ENCODE measurements at regions not wholly inside any gene's neighbourhood (a gene's known extent, or its start where the extent isn't known, plus 50 kb on each side); places are given as distances from the start of the nearest gene placed in this dataset.
"Not testable (repeated sequence)": the region's sequence is repeated elsewhere in the genome, so short reads cannot be mapped to it uniquely, and the experiment has no call there.

DNA sequence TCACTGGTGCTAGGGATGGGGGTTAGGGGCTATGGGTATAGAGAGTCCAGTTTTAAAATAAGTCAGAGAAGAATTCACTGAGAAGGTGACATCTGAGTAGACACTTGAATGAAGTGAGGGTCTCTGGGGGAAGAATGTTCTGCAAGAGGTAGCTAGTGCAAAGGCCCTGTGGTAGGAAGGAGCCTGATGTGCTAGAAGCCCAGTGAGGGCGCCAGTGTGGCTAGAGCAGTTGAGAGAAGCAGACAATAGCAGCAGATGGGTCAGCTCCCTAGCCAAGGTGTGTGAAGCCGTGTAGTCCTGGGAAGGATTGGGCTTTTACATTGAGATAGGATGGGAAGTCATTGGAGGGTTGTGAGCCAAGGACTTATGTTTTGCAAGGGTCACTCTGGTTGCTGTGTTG, 105.8 kb upstream of the PELI1 start:
- no peaks in the 10 kb centered on the region for H3K9me3 ChIP-seq (replicated peaks; ENCODE audit: control insufficient read depth, low read depth, low read length)
- no peak for DNase-seq
- H3K4me3 ChIP-seq (ENCODE audit: low read length) = no peak overlapping the region
- no peak overlapping the region for H3K27ac ChIP-seq (ENCODE audit: low read length)
- H3K4me1 ChIP-seq (ENCODE audit: control insufficient read depth, insufficient read depth, low read length) = no peaks in the 10 kb centered on the region
- no peaks in the 10 kb centered on the region for H3K36me3 ChIP-seq (ENCODE audit: control insufficient read depth, insufficient read depth, low read length)
- no peaks in the 10 kb centered on the region for H3K27me3 ChIP-seq (ENCODE audit: control insufficient read depth, insufficient read depth, low read length)
- 100% methylated on average over 2 of the region's 2 CpGs for WGBS (ENCODE audit: insufficient coverage)

DNA sequence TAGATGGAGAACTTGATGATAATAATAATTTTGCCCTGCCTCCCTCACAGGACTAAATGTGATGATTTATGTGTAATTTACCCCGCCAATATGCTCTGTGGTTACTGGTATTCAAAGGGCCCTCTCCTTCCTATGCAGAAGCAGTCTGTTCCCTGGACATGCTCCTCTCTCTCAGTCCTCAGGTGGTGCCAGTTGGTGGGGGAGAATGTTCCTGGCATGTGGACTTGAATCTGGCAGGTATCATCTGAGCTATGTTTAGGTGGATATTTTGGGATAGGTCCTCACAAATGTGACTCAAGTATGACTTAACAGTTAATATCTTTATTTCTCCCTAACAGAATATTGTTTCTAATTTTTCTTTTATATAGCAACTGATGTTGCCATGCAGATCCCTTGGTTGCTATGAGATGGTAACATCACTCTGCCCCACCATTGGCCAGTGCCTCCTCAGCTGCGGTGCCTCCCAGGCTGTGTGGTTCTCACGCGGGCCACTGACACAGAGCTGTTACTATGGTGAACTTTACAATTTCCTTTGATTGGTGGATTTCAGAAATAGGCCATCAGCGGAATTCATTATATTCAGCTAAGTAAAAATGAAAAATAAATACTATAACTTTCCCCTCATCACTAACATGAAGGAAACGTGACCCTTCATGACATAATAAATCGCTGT, 106.7 kb upstream of the PELI1 start:
- no peaks in the 10 kb centered on the region for H3K36me3 ChIP-seq (ENCODE audit: control insufficient read depth, insufficient read depth, low read length)
- no peak overlapping the region for H3K4me3 ChIP-seq (ENCODE audit: low read length)
- H3K4me1 ChIP-seq (ENCODE audit: control insufficient read depth, insufficient read depth, low read length) = no peaks in the 10 kb centered on the region
- H3K9me3 ChIP-seq (replicated peaks; ENCODE audit: control insufficient read depth, low read depth, low read length) = no peaks in the 10 kb centered on the region
- H3K27me3 ChIP-seq (ENCODE audit: control insufficient read depth, insufficient read depth, low read length) = no peaks in the 10 kb centered on the region
- no peak overlapping the region for H3K27ac ChIP-seq (ENCODE audit: low read length)
- no CpG with 5 or more reads among the region's 7 CpGs for whole genome bisulfite sequencing (ENCODE audit: insufficient coverage)
- no peak for DNase-seq

DNA sequence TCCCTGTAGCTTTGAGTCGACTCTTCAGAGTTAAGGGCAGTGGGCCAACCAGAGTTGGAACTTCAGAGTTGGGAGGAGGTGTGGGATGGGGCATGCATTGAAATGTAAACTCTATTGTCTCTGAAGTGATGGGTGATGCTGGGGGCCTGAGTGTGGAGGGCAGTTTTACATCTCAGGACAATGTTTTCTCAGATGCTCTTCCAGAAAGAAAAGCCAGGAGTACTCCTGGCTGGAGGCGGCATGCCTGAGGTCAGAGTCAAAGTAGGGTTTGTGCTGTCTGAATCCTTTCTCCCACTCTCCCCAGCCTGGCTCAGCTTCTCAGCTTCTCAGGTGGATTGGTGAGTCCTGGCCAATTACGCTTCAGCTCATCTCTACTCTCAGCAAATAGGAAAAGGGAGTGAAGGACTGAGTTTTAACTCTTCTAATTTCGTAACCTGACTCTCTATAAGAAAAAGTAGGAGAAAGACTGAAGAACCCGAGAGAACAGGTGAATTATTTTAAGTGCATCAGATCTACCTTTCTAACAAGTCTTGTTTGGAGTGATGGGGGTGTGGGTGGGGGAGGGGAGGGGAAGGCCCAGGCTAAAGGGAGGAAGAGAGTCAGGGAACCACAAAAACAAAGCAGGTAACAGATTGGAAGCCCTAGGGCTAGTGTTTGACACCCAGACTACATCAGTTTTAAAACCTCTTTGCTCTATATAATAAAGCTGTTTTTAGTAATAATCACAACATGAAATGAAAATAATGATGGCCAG, 107.5 kb upstream of the PELI1 start:
- Histone ChIP-seq H3K27me3 (ENCODE audit: control insufficient read depth, insufficient read depth, low read length) (no peaks in the 10 kb centered on the region), H3K4me1 (ENCODE audit: control insufficient read depth, insufficient read depth, low read length) (no peaks in the 10 kb centered on the region), H3K9me3 (replicated peaks; ENCODE audit: control insufficient read depth, low read depth, low read length) (no peaks in the 10 kb centered on the region), H3K4me3 (ENCODE audit: low read length) (no peak overlapping the region), H3K36me3 (ENCODE audit: control insufficient read depth, insufficient read depth, low read length) (no peaks in the 10 kb centered on the region), H3K27ac (ENCODE audit: low read length) (no peak overlapping the region)
- WGBS (ENCODE audit: insufficient coverage) = 18% methylated on average over 1 of the region's 5 CpGs
- no peak for DNase-seq

DNA sequence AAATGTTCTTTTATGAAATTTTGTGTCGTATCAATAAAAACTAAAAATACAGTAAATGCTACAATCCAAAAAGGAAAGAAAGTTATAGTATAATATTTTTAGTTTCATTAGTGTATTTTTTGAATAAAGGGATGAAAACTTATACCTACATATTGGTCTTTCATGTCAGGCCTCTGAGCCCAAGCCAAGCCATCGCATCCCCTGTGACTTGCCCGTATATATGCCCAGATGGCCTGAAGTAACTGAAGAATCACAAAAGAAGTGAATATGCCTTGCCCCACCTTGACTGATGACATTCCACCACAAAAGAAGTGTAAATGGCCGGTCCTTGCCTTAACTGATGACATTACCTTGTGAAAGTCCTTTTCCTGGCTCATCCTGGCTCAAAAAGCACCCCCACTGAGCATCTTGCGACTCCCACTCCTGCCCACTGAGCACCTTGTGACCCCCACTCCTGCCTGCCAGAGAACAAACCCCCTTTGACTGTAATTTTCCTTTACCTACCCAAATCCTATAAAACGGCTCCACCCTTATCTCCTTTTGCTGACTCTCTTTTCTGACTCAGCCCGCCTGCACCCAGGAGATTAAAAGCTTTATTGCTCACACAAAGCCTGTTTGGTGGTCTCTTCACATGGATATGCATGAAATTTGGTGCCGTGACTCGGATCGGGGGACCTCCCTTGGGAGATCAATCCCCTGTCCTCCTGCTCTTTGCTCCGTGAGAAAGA, 108.2 kb upstream of the PELI1 start:
- H3K4me1 ChIP-seq (ENCODE audit: control insufficient read depth, insufficient read depth, low read length); H3K27me3 ChIP-seq (ENCODE audit: control insufficient read depth, insufficient read depth, low read length); H3K4me3 ChIP-seq (ENCODE audit: low read length); H3K27ac ChIP-seq (ENCODE audit: low read length); H3K36me3 ChIP-seq (ENCODE audit: control insufficient read depth, insufficient read depth, low read length); DNase-seq; H3K9me3 ChIP-seq (replicated peaks; ENCODE audit: control insufficient read depth, low read depth, low read length): not testable (repeated sequence)
- WGBS (ENCODE audit: insufficient coverage) = 100% methylated on average over 1 of the region's 11 CpGs

DNA sequence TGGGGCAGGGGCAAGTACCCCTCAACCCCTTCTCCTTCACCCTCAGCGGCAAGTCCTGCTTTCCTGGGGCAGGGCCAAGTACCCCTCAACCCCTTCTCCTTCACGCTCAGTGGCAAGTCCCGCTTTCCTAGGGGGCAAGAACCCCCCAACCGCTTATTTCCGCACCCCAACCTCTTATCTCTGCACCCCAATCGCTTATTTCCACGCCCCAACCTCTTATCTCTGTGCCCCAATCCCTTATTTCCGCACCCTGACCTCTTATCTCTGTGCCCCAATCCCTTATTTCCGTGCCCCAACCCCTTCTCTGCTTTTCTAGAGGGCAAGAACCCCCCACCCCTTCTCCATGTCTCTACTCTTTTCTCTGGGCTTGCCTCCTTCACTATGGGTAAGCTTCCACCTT, 109.2 kb upstream of the PELI1 start:
- not testable (repeated sequence) for H3K9me3 ChIP-seq (replicated peaks; ENCODE audit: control insufficient read depth, low read depth, low read length); H3K4me1 ChIP-seq (ENCODE audit: control insufficient read depth, insufficient read depth, low read length); H3K27me3 ChIP-seq (ENCODE audit: control insufficient read depth, insufficient read depth, low read length); DNase-seq; H3K36me3 ChIP-seq (ENCODE audit: control insufficient read depth, insufficient read depth, low read length); H3K4me3 ChIP-seq (ENCODE audit: low read length); H3K27ac ChIP-seq (ENCODE audit: low read length)
- no CpG with 5 or more reads among the region's 9 CpGs for WGBS (ENCODE audit: insufficient coverage)

DNA sequence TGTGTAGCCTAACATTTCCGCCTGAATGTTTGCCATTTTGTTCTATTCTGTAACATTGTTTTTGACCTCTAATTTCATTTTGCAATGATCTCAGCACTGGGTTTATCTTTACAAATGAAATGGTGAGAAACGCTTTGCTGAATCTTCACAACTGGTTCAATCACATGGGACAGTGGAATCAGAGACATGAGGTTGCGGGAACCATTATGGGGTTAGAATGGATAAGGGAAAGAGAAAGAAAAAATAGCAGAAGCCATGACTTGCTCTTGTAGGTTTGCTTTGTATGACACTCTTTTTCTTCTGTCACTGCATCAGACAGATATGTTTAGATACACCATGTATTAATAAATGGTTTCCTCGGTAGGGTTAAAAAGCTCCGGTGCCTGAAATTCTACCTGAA, 114.3 kb upstream of the PELI1 start:
- Histone ChIP-seq H3K4me3 (ENCODE audit: low read length) (no peak overlapping the region), H3K9me3 (replicated peaks; ENCODE audit: control insufficient read depth, low read depth, low read length) (no peaks in the 10 kb centered on the region), H3K4me1 (ENCODE audit: control insufficient read depth, insufficient read depth, low read length) (peaks cover 26% of the 10 kb centered on the region), H3K36me3 (ENCODE audit: control insufficient read depth, insufficient read depth, low read length) (no peaks in the 10 kb centered on the region), H3K27me3 (ENCODE audit: control insufficient read depth, insufficient read depth, low read length) (no peaks in the 10 kb centered on the region), H3K27ac (ENCODE audit: low read length) (no peak overlapping the region)
- no peak for DNase-seq
- 100% methylated on average over 1 of the region's 5 CpGs for WGBS (ENCODE audit: insufficient coverage)

DNA sequence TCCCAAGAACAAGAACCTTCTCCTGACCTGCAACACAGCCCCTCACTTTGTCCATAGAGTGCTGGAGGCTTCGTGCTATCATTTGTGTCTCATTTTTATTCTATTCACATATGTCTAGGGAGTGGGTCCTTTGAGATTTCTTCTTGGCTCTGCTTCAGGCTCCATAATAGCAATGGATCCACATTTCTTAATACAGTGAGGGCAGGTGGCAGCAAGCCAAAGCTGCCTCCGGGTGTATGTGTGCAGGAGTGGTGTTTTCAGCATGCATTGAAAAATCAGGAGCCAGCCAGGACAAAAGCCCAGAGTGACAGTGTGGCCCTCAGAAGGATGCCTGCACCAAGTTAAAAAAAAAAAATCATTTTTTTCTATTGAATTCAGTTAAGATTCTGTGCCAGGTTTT, 115.1 kb upstream of the PELI1 start:
- Histone ChIP-seq H3K4me1 (ENCODE audit: control insufficient read depth, insufficient read depth, low read length) (peaks cover 28% of the 10 kb centered on the region), H3K27me3 (ENCODE audit: control insufficient read depth, insufficient read depth, low read length) (no peaks in the 10 kb centered on the region), H3K4me3 (ENCODE audit: low read length) (no peak overlapping the region), H3K9me3 (replicated peaks; ENCODE audit: control insufficient read depth, low read depth, low read length) (no peaks in the 10 kb centered on the region), H3K27ac (ENCODE audit: low read length) (peak overlapping the region; percentile 47), H3K36me3 (ENCODE audit: control insufficient read depth, insufficient read depth, low read length) (no peaks in the 10 kb centered on the region)
- WGBS (ENCODE audit: insufficient coverage) = no CpG with 5 or more reads among the region's 2 CpGs
- peak; percentile 58 for DNase-seq

DNA sequence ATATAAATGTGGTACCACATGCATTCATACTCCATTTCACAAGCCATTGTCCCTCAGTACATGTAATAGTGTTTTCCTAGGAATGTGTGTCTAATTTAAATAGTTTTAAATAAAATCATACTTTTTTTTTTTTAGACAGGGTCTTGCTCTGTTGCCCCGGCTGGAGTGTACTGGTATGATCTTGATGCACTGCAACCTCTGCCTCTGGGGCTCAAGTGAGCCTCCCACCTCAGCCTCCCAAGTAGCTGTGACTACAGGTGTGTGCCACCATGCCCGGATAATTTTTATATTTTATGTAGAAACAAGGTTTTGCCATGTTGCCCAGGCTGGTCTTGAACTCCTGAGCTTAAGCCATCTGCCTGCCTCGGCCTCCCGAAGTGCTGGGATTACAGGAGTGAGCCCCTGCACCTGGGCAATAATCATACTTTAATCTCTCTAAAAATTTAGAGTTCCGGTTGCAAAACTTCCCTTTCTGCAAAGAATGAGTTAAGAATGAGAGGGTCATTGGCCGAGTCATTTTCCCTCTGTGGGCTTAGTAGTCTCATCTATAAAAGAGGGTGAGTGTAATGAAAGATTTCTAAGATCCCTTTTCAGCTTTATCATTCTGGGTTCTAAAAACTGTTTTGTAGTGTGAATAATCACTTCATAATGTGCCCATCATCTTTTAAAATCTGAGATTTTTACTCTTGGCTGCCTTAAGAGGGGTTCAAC, 116.0 kb upstream of the PELI1 start:
- WGBS (ENCODE audit: insufficient coverage) = no CpG with 5 or more reads among the region's 6 CpGs
- Histone ChIP-seq H3K36me3 (ENCODE audit: control insufficient read depth, insufficient read depth, low read length) (no peaks in the 10 kb centered on the region), H3K4me1 (ENCODE audit: control insufficient read depth, insufficient read depth, low read length) (peaks cover 30% of the 10 kb centered on the region), H3K27me3 (ENCODE audit: control insufficient read depth, insufficient read depth, low read length) (no peaks in the 10 kb centered on the region), H3K4me3 (ENCODE audit: low read length) (no peak overlapping the region), H3K27ac (ENCODE audit: low read length) (peak overlapping the region; percentile 68), H3K9me3 (replicated peaks; ENCODE audit: control insufficient read depth, low read depth, low read length) (no peaks in the 10 kb centered on the region)
- no peak for DNase-seq

DNA sequence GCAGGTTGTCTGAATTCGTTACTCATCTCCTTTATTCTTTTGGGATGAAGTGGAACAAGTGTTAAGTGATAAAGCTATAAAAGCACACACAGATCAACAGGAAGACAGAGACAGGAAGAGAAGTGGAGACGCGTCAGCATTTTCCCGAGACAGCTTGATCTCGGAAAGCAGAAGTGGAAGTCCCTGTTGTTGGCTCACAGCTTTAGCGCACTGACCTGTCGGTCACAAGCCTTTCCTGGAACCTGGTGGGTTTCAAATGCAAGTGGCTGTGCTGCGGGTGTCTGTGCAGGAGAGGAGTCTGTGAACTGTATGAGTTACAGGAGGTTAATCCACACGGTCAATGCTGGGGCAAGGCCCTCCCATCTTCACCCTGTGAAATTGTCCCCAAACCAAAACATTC, 116.6 kb upstream of the PELI1 start:
- Histone ChIP-seq H3K27ac (ENCODE audit: low read length) (peak overlapping the region; percentile 68), H3K9me3 (replicated peaks; ENCODE audit: control insufficient read depth, low read depth, low read length) (peaks cover 2% of the 10 kb centered on the region), H3K36me3 (ENCODE audit: control insufficient read depth, insufficient read depth, low read length) (no peaks in the 10 kb centered on the region), H3K27me3 (ENCODE audit: control insufficient read depth, insufficient read depth, low read length) (no peaks in the 10 kb centered on the region), H3K4me3 (ENCODE audit: low read length) (no peak overlapping the region), H3K4me1 (ENCODE audit: control insufficient read depth, insufficient read depth, low read length) (peaks cover 30% of the 10 kb centered on the region)
- 12% methylated on average over 4 of the region's 9 CpGs for WGBS (ENCODE audit: insufficient coverage)
- peak; percentile 87 for DNase-seq

DNA sequence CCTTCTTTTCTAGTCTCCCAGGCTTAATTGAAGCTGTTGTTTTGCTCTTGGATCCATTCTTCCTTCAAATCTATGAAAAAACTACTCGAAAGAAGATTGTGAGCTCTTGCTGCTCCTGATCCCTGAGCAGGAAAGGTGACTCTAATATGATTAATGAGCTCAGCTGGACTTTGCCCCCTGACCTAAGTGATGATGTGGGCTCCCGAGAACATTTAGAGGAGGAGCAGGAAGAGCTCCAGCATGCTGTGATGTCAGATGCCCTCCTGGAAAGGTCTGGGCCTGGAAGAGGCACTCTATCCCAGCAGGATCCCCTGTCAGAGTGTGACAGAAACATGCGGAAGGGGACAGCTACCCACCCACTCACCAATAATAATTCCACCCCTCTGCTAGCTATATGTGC, 117.9 kb upstream of the PELI1 start:
- no peak for DNase-seq
- peak overlapping the region; percentile 22 for H3K27ac ChIP-seq (ENCODE audit: low read length)
- H3K4me3 ChIP-seq (ENCODE audit: low read length) = no peak overlapping the region
- H3K27me3 ChIP-seq (ENCODE audit: control insufficient read depth, insufficient read depth, low read length) = no peaks in the 10 kb centered on the region
- no CpG with 5 or more reads among the region's 3 CpGs for whole genome bisulfite sequencing (ENCODE audit: insufficient coverage)
- H3K9me3 ChIP-seq (replicated peaks; ENCODE audit: control insufficient read depth, low read depth, low read length) = peaks cover 5% of the 10 kb centered on the region
- no peaks in the 10 kb centered on the region for H3K36me3 ChIP-seq (ENCODE audit: control insufficient read depth, insufficient read depth, low read length)
- peaks cover 31% of the 10 kb centered on the region for H3K4me1 ChIP-seq (ENCODE audit: control insufficient read depth, insufficient read depth, low read length)

Data from muscle of leg (tissue), 3 donors.